HG03520 (cell line): ENCODE measurements at regions not wholly inside any gene's neighbourhood (a gene's known extent, or its start where the extent isn't known, plus 50 kb on each side); places are given as distances from the start of the nearest gene placed in this dataset.
"Not testable (repeated sequence)": the region's sequence is repeated elsewhere in the genome, so short reads cannot be mapped to it uniquely, and the experiment has no call there.

Experiments used
- ATAC-seq: cut with Tn5 transposase; IDR thresholded peaks from one replicate; pipeline ENCODE4 v1.9.1; 2021; ENCODE audit warnings: mild to moderate bottlenecking, moderate library complexity; ENCODE audit not compliant: unreplicated experiment

DNA sequence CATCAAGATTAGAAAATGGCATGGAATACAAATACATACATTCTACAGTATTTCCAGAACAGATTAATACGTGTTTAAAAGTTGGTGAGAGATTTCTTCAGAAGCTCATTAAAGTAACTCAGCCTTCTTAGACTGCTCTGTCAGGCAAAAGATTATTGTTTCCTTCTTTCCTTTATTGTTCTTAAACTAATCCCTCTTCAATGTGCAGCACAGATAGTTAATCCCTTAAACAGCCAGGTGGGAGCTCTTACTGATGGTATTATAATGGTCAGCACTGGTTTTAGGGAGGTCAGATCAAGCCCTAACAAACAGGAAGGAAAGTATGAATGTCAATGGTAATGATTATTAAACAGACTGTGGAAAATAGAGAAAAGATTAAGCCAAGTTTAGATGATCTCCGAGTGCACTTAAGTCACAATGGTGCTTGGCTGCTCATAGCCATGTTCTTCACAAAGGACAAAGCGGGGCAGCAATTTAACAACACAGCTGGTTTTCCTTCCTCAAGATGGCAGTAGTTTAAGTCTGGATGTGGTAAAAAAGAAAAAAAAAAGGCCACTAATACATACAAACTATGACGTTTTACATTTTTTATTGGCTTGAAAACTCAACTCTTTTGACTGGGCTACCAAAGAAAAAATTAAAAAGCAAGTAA, 992.6 kb downstream of the PCDH9 start:
- no peak for ATAC-seq

DNA sequence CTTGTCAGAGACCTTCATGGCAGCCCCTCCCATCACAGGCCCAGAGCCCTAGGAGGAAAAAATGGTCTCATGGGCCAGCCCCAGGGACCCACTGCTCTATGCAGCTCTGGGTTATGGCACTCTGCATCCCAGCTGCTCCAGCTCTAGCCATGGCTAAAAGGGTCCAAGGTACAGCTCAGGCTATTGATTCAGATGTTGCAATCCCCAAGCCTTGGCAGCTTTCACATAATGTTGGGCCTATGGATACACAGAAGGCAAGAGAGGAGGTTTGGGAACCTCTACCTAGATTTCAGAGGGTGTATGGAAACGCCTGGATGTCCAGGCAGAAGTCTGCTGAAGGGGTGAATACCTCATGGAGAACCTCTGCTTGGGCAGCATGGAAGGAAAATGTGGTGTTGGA, 996.0 kb downstream of the PCDH9 start:
- no peak for ATAC-seq

GRCh38 chr13:66231958-66232357, 998.2 kb downstream of the PCDH9 start:
- not testable (repeated sequence) for ATAC-seq

DNA sequence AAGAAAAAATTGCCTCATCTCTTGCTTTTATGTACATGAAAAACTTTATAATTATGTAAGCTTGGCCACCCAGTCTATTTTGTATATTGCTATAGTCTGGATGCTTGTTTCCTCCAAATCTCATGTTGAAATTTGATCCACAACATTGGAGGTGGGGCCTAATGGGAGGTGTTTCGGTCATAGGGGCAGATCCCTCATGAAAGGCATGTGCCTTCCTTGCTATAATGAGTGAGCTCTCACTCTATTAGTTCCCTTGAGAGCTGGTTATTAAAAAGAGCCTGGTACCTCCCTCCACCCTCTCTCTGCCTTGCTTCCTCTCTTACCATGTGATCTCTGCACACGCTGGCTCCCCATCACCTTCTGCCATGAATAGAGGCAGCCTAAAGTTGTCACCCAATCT, 1005.1 kb downstream of the PCDH9 start:
- ATAC-seq, result no peak

DNA sequence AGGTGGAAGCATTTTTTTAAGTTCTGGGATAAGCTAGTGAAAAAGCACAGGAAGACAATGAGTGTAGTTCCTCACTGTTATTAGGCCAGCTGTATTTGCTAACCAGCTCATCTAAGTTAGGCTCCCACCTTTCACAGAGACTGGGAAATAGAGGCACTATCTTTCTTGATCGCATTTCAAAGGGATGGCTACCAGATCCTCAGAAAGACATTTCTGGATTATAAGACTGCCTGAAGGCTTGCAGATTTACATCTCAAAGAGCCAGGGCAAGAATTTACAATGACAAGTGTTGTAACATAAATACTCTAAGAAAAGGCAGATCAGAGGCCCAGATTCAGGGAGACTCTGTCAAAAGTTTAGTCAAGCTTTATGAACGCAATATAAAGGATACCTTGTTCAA, 1005.5 kb downstream of the PCDH9 start:
- no peak for ATAC-seq

GRCh38 chr13:66222926-66223325, 1007.2 kb downstream of the PCDH9 start:
- no peak for ATAC-seq

DNA sequence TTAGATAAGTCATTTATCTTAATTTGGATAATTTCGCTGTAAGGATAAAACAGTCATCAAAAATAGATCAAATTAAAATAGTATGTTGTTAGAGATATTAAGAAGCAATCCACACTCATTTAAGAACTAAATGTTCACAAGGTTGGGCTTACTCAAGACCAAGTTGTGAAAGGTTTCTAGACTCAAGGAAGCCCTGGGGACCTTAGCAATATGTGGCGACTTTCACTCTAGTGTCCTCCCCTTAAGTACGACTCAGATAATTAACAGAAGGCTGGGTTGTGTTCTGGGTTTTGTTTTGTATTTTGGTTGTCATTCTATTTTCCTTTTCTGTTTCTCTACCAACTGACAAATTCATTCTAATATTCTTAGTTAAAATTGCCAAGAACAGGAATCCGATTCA, 1008.0 kb downstream of the PCDH9 start:
- ATAC-seq, result peak; percentile 37

DNA sequence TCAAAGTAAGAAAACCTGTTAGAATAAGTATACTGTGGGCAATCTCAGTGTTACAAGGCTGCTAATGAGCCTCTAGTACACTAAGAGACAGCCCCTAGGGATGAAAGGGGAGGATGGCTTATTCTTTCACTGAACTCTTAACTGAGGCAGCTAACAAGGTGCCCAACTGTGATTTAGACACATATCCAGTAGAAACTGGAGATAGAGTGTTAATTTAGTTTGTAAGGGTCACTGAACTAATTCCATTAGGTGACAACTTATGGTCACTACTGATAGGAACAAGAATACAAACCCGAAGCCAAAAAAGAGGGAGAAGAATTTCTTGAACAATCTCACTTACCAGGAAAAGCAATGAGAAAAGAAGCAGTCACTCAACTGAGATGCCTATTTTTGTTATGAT, 1010.6 kb downstream of the PCDH9 start:
- no peak for ATAC-seq

GRCh38 chr13:66218583-66218982, 1011.6 kb downstream of the PCDH9 start:
- no peak for ATAC-seq

GRCh38 chr13:66216728-66217127, 1013.4 kb downstream of the PCDH9 start:
- ATAC-seq, result no peak

DNA sequence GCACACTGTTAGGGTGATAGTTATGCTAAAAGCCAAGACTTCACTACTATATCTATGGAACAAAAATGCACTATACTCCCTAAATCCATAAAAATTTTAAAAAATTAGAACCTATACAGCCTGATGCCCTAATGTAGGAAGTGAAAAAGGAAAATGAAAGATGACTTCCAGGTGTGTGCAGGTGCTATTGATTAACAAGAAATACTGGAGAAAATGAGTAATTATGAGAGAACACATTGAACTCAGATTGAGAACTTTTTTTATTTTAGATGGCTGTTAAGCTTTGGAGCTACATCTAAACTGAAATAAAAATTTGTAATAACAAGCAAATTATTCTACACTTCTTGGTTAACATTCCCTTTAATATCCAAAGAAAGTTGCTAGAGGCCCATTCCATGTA, 1015.7 kb downstream of the PCDH9 start:
- no peak for ATAC-seq

DNA sequence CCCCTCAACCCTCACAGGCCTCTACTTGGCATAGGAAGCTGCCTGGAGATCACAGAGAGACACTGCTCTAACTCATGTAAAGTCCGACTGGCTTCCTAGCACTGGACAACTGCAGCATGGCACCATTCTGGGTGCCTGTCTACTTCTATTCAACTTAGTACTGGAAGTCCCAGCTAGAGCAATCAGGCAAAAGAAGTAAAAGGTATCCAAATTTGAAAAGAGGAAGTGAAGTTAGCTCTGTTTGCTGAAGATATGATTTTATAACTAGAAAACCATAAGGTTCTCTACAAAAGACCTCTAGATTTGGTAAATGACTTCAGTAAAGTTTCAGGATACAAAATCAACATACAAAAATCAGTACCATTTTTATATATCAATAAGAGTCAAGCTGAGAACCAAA, 1017.6 kb downstream of the PCDH9 start:
- no peak for ATAC-seq

DNA sequence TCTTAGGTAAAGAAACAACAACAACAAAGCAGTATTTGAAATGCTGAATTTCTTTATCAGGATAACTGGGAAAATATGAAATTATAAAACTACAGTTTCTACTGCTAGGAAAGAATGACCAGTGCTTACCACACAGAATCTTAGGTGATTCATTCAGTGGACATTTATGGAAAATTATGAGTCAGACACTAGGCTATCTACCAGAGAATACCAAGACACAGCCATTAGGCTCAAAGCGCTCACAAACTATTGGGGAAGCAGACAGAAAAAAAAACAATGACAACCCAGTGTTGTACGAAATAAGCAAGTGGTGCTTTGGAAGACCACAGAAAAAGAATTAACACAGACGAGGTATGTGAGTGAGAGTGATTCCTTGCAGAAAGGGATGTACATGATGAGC, 1019.5 kb downstream of the PCDH9 start:
- ATAC-seq, result no peak

DNA sequence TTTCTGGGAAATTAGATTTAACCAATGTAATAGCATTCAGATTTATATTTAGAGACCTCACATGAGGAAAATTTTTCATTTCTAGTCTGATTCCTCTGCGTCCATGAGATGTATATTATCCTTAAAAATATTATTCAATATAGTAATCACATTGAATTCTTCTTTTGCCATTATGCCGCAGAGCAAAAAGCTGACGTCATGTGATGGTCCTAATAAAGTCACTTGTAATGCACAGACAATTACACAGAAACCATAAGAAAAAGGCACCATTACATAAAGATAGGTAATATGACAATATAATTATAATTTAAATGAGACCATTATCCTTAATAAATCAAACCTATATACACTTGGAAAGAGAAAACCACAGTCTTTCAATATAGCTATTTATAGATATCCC, 1021.5 kb downstream of the PCDH9 start:
- no peak for ATAC-seq

DNA sequence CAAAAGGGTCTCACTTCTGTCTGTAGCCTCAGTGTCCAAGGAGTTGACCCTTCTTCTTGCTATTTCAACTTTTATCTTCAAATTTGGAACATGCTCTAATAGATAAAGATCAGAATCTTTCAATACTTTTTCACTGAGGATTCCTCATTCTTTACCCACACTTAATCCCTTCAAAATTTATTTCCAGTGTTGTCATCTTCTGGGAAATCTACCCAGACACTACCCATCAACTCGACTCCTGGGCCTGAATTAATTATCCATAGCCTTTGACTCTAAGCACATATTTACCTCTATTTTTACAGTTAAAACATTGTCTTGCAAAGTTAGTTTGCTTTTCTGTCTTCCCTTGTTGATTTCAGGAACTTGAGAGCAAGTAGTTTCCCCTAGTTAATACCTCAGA, 1022.5 kb downstream of the PCDH9 start:
- ATAC-seq, result no peak

- no peak for ATAC-seq
Measured at GRCh38 chr13:66205807-66206206, 1024.3 kb downstream of the PCDH9 start.

DNA sequence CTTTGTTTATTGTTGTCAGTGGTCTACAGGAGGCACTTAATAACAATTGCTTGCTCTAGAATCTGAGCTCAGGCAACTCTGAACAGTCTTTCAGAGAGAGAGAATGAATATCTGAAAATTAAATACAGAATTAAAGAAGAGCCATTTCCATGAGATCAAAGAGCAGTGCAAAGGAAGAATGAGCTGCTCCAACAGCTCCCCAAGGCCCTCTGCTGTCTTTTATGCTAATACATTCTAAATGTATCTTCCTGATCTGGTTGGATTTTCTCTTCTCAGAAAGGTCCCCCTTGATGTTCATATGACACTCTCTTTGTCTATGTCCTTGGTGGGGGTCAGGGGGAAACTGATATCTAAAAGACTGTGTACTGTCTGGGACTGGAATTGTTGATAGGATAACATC, 1029.6 kb downstream of the PCDH9 start:
- no peak for ATAC-seq

DNA sequence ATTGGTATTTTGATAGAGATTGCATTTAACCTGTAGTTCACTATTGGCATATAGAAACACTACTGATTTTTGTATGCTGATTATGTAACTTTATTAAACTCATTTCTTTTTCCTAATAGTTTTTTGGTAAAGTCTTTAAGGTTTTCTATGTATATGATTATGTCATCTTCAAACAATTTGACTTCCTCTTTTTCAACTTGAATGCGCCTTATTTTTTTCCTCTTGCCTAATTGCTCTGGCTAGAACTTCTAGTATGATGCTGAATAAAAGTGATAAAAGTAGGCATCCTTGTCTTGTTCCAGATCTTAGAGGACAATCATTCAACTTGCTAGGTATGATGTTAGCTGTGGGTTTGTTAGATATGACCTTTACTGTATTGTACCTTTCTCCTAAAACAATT, 1034.9 kb downstream of the PCDH9 start:
- no peak for ATAC-seq

- ATAC-seq, result no peak
Measured at GRCh38 chr13:66189986-66190385, 1040.2 kb downstream of the PCDH9 start.

DNA sequence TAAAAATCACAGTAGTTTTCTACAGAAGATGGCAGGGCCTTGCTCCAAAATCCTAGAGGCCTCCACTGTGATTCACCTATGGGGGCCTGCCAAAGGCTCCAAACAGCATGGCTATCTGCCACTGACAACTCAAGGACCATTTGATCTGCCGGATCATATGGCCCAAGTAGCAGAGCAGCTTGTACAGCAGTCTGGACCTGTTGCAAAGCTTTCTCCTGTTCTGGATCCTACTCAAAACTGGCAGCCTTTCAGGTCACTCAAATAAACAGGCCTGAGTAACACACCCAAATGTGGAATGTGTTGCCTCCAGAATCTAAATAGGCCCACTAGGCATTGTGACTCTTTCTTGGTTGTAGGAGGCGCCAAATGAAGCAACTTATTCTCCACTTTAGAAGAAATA, 1049.3 kb downstream of the PCDH9 start:
- ATAC-seq, result no peak

DNA sequence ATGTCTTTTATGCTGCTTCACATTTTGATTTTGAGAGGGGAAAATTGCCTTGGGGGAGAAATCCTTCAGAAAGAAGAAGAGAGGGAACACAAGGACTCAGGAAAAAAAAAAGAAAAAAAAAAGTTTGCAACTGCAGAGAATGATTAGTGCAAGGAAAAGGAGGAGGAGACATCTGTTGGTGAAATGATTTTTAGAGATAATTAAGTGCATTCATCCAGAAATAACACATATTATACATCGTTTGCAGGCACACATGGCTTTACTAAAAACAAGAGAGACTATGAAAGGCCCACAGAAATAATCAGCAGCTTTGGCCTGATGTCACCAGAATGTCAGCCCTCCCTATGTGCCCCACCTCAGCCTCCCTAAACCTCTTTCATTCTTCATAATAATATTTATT, 1058.2 kb downstream of the PCDH9 start:
- ATAC-seq, result no peak

- no peak for ATAC-seq
Measured at GRCh38 chr13:66162470-66162869, 1067.7 kb downstream of the PCDH9 start.

DNA sequence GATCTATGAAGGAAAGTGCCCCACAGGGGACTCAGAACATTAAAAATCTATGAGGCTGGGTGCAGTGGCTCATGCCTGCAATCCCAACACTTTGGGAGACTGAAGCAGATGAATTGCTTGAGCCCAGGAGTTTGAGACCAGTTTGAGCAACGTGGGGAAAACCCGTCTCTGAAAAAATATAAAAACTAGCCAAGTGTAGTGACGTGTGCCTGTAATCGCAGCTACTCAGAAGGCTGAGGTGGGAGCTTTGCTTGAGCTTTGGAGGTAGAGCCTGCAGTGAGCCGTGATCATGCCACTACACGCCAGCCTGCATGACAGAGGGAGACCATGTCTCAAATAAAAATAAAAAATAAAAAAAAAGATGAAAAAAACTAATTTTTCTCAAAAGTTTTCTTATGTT, 1070.6 kb downstream of the PCDH9 start:
- ATAC-seq, result peak; percentile 48
